ENCODE measurements at regions not wholly inside any gene's neighbourhood (a gene's known extent, or its start where the extent isn't known, plus 50 kb on each side); places are given as distances from the start of the nearest gene placed in this dataset.

GRCh38 chr2:240290432-240291336 lies 144.8 kb upstream of the GPC1 start:
- DNase-seq = no peak
- H3K4me1 ChIP-seq = no peaks in the 10 kb centered on the region
- WGBS (ENCODE audit: insufficient coverage, low coverage, low lambda C conversion rate, missing lambda C conversion rate) = 68% methylated on average over 14 of the region's 30 CpGs

GRCh38 chr2:240291337-240292034 lies 144.0 kb upstream of the GPC1 start:
- ATAC-seq = peak in 2 of 4 donors; percentile 32 to 43
- 52% methylated on average over 8 of the region's 16 CpGs for WGBS (ENCODE audit: insufficient coverage, low coverage, low lambda C conversion rate, missing lambda C conversion rate)
- H3K27ac ChIP-seq = no peak overlapping the region

More at GRCh38 chr2:240290432-240291336, 144.8 kb upstream of the GPC1 start:
- no peak overlapping the region for H3K27ac ChIP-seq
- no peaks in the 10 kb centered on the region for H3K27me3 ChIP-seq
- no peaks in the 10 kb centered on the region for H3K9me3 ChIP-seq
- H3K4me3 ChIP-seq = no peak overlapping the region
- no peaks in the 10 kb centered on the region for H3K36me3 ChIP-seq
- no peak for ATAC-seq
- no peak for TF ChIP-seq CTCF (IDR thresholded peaks at IDR 0.05)
- no peak for TF ChIP-seq POLR2A (IDR thresholded peaks at IDR 0.05)
- intact Hi-C loops (cut with DNase I) = no loop called here

GRCh38 chr2:240292035-240292574 lies 143.4 kb upstream of the GPC1 start:
- TF ChIP-seq CTCF (IDR thresholded peaks at IDR 0.05) (no peak), POLR2A (IDR thresholded peaks at IDR 0.05) (no peak)
- no peak for DNase-seq
- WGBS (ENCODE audit: insufficient coverage, low coverage, low lambda C conversion rate, missing lambda C conversion rate) = 81% methylated on average over 8 of the region's 8 CpGs
- H3K27me3 ChIP-seq = no peaks in the 10 kb centered on the region
- H3K36me3 ChIP-seq = no peaks in the 10 kb centered on the region
- no peaks in the 10 kb centered on the region for H3K9me3 ChIP-seq
- no peaks in the 10 kb centered on the region for H3K4me1 ChIP-seq
- no peak overlapping the region for H3K27ac ChIP-seq
- no peak overlapping the region for H3K4me3 ChIP-seq
- ATAC-seq = no peak
- intact Hi-C loops (cut with DNase I) = no loop called here

More at GRCh38 chr2:240291337-240292034, 144.0 kb upstream of the GPC1 start:
- no peak overlapping the region for H3K4me3 ChIP-seq
- H3K9me3 ChIP-seq = no peaks in the 10 kb centered on the region
- H3K36me3 ChIP-seq = no peaks in the 10 kb centered on the region
- no peaks in the 10 kb centered on the region for H3K27me3 ChIP-seq
- H3K4me1 ChIP-seq = no peaks in the 10 kb centered on the region
- no peak for TF ChIP-seq POLR2A (IDR thresholded peaks at IDR 0.05)
- TF ChIP-seq CTCF (IDR thresholded peaks at IDR 0.05) = no peak
- no peak for DNase-seq
- intact Hi-C loops (cut with DNase I) = no loop called here

- H3K27me3 ChIP-seq = no peaks in the 10 kb centered on the region
- DNase-seq = no peak
- intact Hi-C loops (cut with DNase I) = no loop called here
- TF ChIP-seq POLR2A (IDR thresholded peaks at IDR 0.05) = no peak
- 69% methylated on average over 6 of the region's 15 CpGs for WGBS (ENCODE audit: insufficient coverage, low coverage, low lambda C conversion rate, missing lambda C conversion rate)
- H3K4me3 ChIP-seq = no peak overlapping the region
- no peaks in the 10 kb centered on the region for H3K36me3 ChIP-seq
- H3K4me1 ChIP-seq = no peaks in the 10 kb centered on the region
- H3K9me3 ChIP-seq = no peaks in the 10 kb centered on the region
- no peak for ATAC-seq
- H3K27ac ChIP-seq = no peak overlapping the region
These were observed 142.6 kb upstream of the GPC1 start for GRCh38 chr2:240292619-240293525.

All from right lobe of liver (tissue), 6 donors.